GM12878 (cell line): ENCODE measurements at regions not wholly inside any gene's neighbourhood (a gene's known extent, or its start where the extent isn't known, plus 50 kb on each side); places are given as distances from the start of the nearest gene placed in this dataset.
"Not testable (repeated sequence)": the region's sequence is repeated elsewhere in the genome, so short reads cannot be mapped to it uniquely, and the experiment has no call there.

Experiments
- ATAC-seq: fragments of 200-7000 bp; cut with Tn5 transposase; 3 replicates; pipeline ENCODE4 v1.9.1; 2020; ENCODE audit warnings: mild to moderate bottlenecking, moderate library complexity
- BruUV-seq: library from RNA; stranded (reverse); fragments of 400-500 nt; replicated peaks from 2 replicates; lab custom pipeline; 2021; lab: Mats Ljungman, UMichigan
- CTCF ChIA-PET: fragments of 300-600 bp; sonication (Branson Sonifier 250); formaldehyde crosslinking; extraction: SDS; loops from one replicate; lab custom pipeline; 2021; ENCODE audit warnings: inconsistent platforms; lab: Yijun Ruan, JAX
- POLR2A ChIA-PET: fragments of 350-600 bp; formaldehyde crosslinking; extraction: SDS; loops from one replicate; lab custom pipeline; 2021; ENCODE audit warnings: inconsistent platforms; lab: Charles Lee
- RAD21 ChIA-PET: fragments of 300-600 bp; sonication (Branson Sonifier 250); formaldehyde crosslinking; loops from one replicate; lab custom pipeline; 2023; ENCODE audit warnings: antibody characterized with exemption; ENCODE audit not compliant: unreplicated experiment; lab: Charles Lee
- SMC1A ChIA-PET: fragments of 300-600 bp; sonication (Branson Sonifier 250); formaldehyde crosslinking; loops from one replicate; lab custom pipeline; 2023; ENCODE audit not compliant: unreplicated experiment, uncharacterized antibody; lab: Charles Lee
- DNase-seq: peaks from one replicate; pipeline ENCODE4 v3.0.0-alpha.2; 2011; ENCODE audit warnings: low read depth, low spot score
- FAIRE-seq: peaks from 3 replicates; lab custom pipeline; 2011; peaks lifted over from hg19 to GRCh38; lab: Jason Lieb, UNC
- H2AFZ ChIP-seq: 2 replicates; pipeline ENCODE4 v1.6.0; 2011; ENCODE audit warnings: low read depth, low read length, control low read depth; ENCODE audit not compliant: control insufficient read depth
- H3K27ac ChIP-seq: 2 replicates; pipeline ENCODE4 v1.5.1; 2011; ENCODE audit warnings: control low read depth; ENCODE audit not compliant: control insufficient read depth, insufficient read depth
- H3K27me3 ChIP-seq, 2 experiments: replicated peaks in 1 of 2; 2 replicates each; pipeline versions ENCODE4 v1.6.0 to v1.6.1; 2011; ENCODE audit warnings: low read length in 1 of 2; ENCODE audit not compliant: control insufficient read depth in 2 of 2, insufficient read depth in 2 of 2
- H3K36me3 ChIP-seq, 2 experiments: 2 replicates each; pipeline ENCODE4 v1.5.1; 2011; ENCODE audit warnings: low read length in 1 of 2; ENCODE audit not compliant: control insufficient read depth in 2 of 2, insufficient read depth in 2 of 2
- H3K4me1 ChIP-seq: 2 replicates; pipeline ENCODE4 v1.6.1; 2011; ENCODE audit warnings: mild to moderate bottlenecking, low read length, moderate library complexity, mixed read lengths; ENCODE audit not compliant: control insufficient read depth, insufficient read depth
- H3K4me2 ChIP-seq: 2 replicates; pipeline ENCODE4 v1.6.0; 2011; ENCODE audit warnings: control low read depth; ENCODE audit not compliant: control insufficient read depth, insufficient read depth
- H3K4me3 ChIP-seq: fragments of 200-600 bp; sonication (generic); 2 replicates; pipeline ENCODE4 v1.5.1; 2016
- H3K79me2 ChIP-seq: 2 replicates; pipeline ENCODE4 v1.6.0; 2011; ENCODE audit warnings: low read length; ENCODE audit not compliant: control insufficient read depth, insufficient read depth
- H3K9ac ChIP-seq: 2 replicates; pipeline ENCODE4 v1.8.0; 2011; ENCODE audit warnings: low read length, control low read depth, mixed read lengths; ENCODE audit not compliant: control insufficient read depth, insufficient read depth
- H3K9me3 ChIP-seq: replicated peaks from 3 replicates; pipeline ENCODE4 v1.5.1; 2011; ENCODE audit warnings: mild to moderate bottlenecking, low read length; ENCODE audit not compliant: control insufficient read depth, insufficient read depth
- H4K20me1 ChIP-seq: 2 replicates; pipeline ENCODE4 v1.6.0; 2011; ENCODE audit not compliant: control insufficient read depth, insufficient read depth
- ASH2L ChIP-seq: fragments of 300-600, 200-600 bp; sonication (generic); IDR thresholded peaks from 2 replicates; pipeline ENCODE4 v1.6.1; 2017; ENCODE audit warnings: low read depth, mild to moderate bottlenecking, borderline replicate concordance
- BACH1 ChIP-seq: fragments of 450-650 bp; IDR thresholded peaks from 2 replicates; pipeline ENCODE4 v1.6.1; 2017; ENCODE audit warnings: mild to moderate bottlenecking, borderline replicate concordance
- CEBPB ChIP-seq, 2 experiments: fragments of 150-350 bp in 1 of 2; IDR thresholded peaks; 2 replicates each; pipeline ENCODE4 v1.6.1; 2012 to 2014; ENCODE audit warnings: low read depth in 2 of 2, low read length in 2 of 2, borderline replicate concordance in 1 of 2, inconsistent platforms in 1 of 2
- HDAC6 ChIP-seq: fragments of 200-600 bp; sonication (generic); IDR thresholded peaks from one replicate; pipeline ENCODE4 v1.8.0; 2017; ENCODE audit warnings: antibody characterized with exemption; ENCODE audit not compliant: unreplicated experiment
- PAX8 ChIP-seq: fragments of 450-650 bp; IDR thresholded peaks from 2 replicates; pipeline ENCODE4 v1.6.1; 2017; ENCODE audit warnings: mild to moderate bottlenecking, moderate library complexity
- RELB ChIP-seq: fragments of 450-650 bp; IDR thresholded peaks from 2 replicates; pipeline ENCODE4 v1.6.1; 2017; ENCODE audit warnings: low read depth, mild to moderate bottlenecking, moderate library complexity
- USF1 ChIP-seq: IDR thresholded peaks from 2 replicates; pipeline ENCODE4 v1.6.1; 2011; ENCODE audit warnings: borderline replicate concordance, low read depth, mild to moderate bottlenecking, moderate library complexity, mixed read lengths, low read length; ENCODE audit not compliant: insufficient read depth; ENCODE audit errors: extremely low read length
- ZBTB40 ChIP-seq: fragments of 450-650 bp; IDR thresholded peaks from 2 replicates; pipeline ENCODE4 v1.6.1; 2016; ENCODE audit warnings: mild to moderate bottlenecking, moderate library complexity, borderline replicate concordance
- ZNF207 ChIP-seq: fragments of 450-650 bp; IDR thresholded peaks from 2 replicates; pipeline ENCODE4 v1.6.1; 2014; ENCODE audit warnings: antibody characterized with exemption, mild to moderate bottlenecking, borderline replicate concordance
- ZNF384 ChIP-seq: IDR thresholded peaks from 2 replicates; pipeline ENCODE4 v1.6.1; 2012; ENCODE audit warnings: low read depth, mild to moderate bottlenecking, low read length, improper control_type of control experiment, borderline replicate concordance
- WGBS: methylation state at CpG from one replicate; pipeline ENCODE4 v1.1.6; 2016; ENCODE audit warnings: low lambda C conversion rate; ENCODE audit not compliant: insufficient replicate concordance, insufficient coverage; ENCODE audit errors: missing lambda C conversion rate; 5-methylcytosine and 5-hydroxymethylcytosine counted together
- in situ Hi-C: fragments of 300-500 bp; cut with MboI; formaldehyde crosslinking; loops from 9 replicates; pipeline ENCODE4 v1.14.3; 2018; ENCODE audit warnings: mixed read lengths
- intact Hi-C: fragments of 100-400 bp; cut with micrococcal nuclease; formaldehyde crosslinking; loops from one replicate; pipeline ENCODE4 v1.14.2; 2022; ENCODE audit not compliant: unreplicated experiment

DNA sequence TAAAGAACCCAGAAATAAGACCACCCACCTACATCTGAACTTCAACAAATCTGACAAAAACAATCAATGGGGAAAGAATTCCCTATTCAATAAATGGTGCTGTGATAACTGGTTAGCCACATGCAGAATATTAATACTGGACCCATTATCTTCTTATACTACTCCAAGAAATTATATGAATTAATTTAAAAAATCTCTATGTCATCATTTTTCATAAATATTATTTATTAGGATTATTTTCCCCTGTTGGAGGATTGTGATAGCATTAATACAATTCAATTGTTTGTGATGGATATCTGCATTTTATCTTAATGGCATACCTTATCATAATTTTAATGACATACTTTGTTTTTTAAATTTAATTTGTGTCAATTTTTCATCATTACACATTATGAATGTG is 682.2 kb upstream of the CTNND2 start (continued):
- TF ChIP-seq CEBPB (IDR thresholded peaks at IDR 0.05; ENCODE audit: borderline replicate concordance in 1 of 2, low read depth in 2 of 2, low read length in 2 of 2) (no peak), ZBTB40 (no peak), PAX8 (no peak), BACH1 (no peak), ASH2L (no peak), RELB (no peak), ZNF207 (no peak), USF1 (no peak), HDAC6 (no peak), ZNF384 (no peak)

- H2AFZ ChIP-seq, CTCF ChIA-PET, H3K4me2 ChIP-seq, H3K27ac ChIP-seq, H3K79me2 ChIP-seq, BruUV-seq, ATAC-seq, RAD21 ChIA-PET, SMC1A ChIA-PET, in situ Hi-C loops, DNase-seq, FAIRE-seq, H3K4me1 ChIP-seq, H3K9ac ChIP-seq, H3K9me3 ChIP-seq, H3K27me3 ChIP-seq, H3K36me3 ChIP-seq, POLR2A ChIA-PET, H4K20me1 ChIP-seq, H3K4me3 ChIP-seq, intact Hi-C loops: not testable (repeated sequence)
- 59% methylated on average over 13 of the region's 13 CpGs for WGBS
These were observed 674.6 kb upstream of the CTNND2 start for GRCh38 chr5:12578803-12579202.
